Subcutaneous abdominal adipose tissue (tissue), 5 donors: ENCODE measurements at regions not wholly inside any gene's neighbourhood (a gene's known extent, or its start where the extent isn't known, plus 50 kb on each side); places are given as distances from the start of the nearest gene placed in this dataset.

Source experiments
- H3K27ac ChIP-seq: one replicate; pipeline ENCODE4 v1.7.0; 2013; ENCODE audit warnings: low read depth, mild to moderate bottlenecking, inconsistent platforms, low read length, moderate library complexity
- H3K27me3 ChIP-seq, 5 donors: one replicate each; pipeline ENCODE4 v1.7.0; 2013; ENCODE audit warnings: low read length in 5 of 5, inconsistent platforms in 1 of 5; ENCODE audit not compliant: control insufficient read depth in 5 of 5, insufficient read depth in 4 of 5
- H3K36me3 ChIP-seq, 5 donors: one replicate each; pipeline ENCODE4 v1.7.0; 2013; ENCODE audit warnings: low read length in 5 of 5; ENCODE audit not compliant: control insufficient read depth in 5 of 5, insufficient read depth in 5 of 5
- H3K4me1 ChIP-seq, 5 donors: one replicate each; pipeline ENCODE4 v1.7.0; 2013; ENCODE audit warnings: low read length in 5 of 5, mild to moderate bottlenecking in 3 of 5, moderate library complexity in 1 of 5; ENCODE audit not compliant: control insufficient read depth in 5 of 5, insufficient read depth in 5 of 5
- H3K4me3 ChIP-seq, 5 donors: one replicate each; pipeline ENCODE4 v1.7.0; 2013; ENCODE audit warnings: low read length in 5 of 5, low read depth in 1 of 5
- H3K9ac ChIP-seq, 5 donors: one replicate each; pipeline ENCODE4 v1.7.0; 2013; ENCODE audit warnings: low read length in 5 of 5, mild to moderate bottlenecking in 4 of 5, moderate library complexity in 3 of 5
- H3K9me3 ChIP-seq, 5 donors: one replicate each; pipeline ENCODE4 v1.7.0; 2013; ENCODE audit warnings: low read length in 5 of 5; ENCODE audit not compliant: control insufficient read depth in 5 of 5
- donor health status: healthy.
- donor health status: healthy.
- donor health status: healthy.
- donor health status: healthy.
- donor health status: healthy.

DNA sequence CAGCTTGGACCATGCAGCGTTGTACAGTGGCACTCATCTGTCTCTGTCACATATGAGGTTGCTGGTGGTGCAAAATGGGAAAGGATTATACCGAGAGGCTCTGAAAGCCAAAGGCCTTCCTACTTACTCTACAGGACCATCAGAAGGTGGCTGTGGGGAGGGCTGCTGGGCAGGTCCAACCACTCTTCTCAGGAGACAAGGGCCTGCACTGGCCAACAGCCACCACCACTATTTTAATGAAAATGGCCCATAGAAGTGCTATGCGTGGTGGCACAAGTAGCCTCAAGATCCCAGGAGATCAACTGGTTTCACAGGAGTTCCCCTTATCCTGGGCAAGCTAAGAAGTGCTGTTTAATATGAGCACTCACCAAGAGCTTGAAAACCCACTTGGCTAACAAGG lies 52.3 kb downstream of the MRPL57 start:
- Histone ChIP-seq H3K4me1 (peaks cover 0 to 21% (median 9%) of the 10 kb centered on the region in 5 donors), H3K9ac (no peak overlapping the region)

DNA sequence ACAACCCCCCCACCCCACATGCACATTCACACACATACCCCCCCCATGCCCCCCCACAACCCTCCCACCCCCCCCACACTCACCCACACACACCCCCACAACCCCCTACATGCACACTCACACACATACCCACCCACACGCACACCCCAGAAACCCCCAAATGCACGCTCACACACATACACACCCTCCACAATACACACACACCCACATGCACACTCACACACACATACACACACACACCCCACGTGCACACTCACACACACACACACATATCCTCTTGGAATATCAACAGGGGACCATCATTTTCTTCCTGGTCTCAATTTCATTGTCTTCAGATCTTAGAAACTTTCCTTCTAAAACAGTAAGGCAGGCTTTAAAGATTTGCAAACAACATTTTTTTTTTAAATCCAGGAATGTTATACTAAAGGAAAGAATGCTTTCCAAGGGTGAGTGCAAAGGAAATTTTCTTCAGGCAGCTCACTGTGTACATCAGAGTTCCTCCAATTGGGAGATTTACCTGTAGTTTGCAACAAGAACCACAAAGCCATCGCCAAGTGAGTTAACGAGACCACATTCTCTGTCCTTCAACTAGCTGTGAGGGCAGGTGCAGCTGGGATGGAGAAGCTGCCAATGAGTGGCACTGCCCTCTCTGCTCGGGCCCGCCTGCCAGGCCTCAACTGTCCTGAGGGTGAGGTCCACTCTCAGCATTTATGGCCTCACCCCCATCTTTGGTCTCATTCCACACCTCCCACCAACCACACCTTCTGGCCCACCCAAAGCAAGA lies 53.0 kb downstream of the MRPL57 start:
- Histone ChIP-seq H3K9me3 (no peaks in the 10 kb centered on the region), H3K27ac (no peak overlapping the region), H3K27me3 (peaks cover 0 to 2% (median 0%) of the 10 kb centered on the region in 5 donors)

More for the DNA sequence above, 52.3 kb downstream of the MRPL57 start:
- H3K27me3 ChIP-seq = peaks cover 0 to 4% (median 0%) of the 10 kb centered on the region in 5 donors
- no peak overlapping the region for H3K27ac ChIP-seq
- no peaks in the 10 kb centered on the region for H3K9me3 ChIP-seq
- H3K36me3 ChIP-seq = no peaks in the 10 kb centered on the region
- no peak overlapping the region for H3K4me3 ChIP-seq

DNA sequence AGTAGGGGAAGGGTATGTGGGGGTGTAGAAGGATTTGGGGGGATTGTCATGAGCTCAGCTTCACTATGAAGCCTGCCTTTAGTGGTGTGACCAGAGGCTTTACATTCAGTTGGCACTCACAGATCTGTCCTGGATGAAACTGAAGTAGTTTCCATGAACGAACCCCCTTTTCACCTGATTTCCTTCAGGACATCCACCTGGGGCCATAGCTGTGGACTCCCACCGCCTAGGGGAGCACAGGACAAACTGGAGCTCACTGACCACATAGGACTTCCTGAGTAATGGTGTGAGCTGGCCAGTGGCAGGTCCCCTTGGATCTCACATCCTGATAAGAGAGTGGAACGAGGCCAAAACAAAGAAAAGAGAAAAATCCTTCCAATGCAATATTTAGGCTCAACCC lies 54.1 kb downstream of the MRPL57 start:
- Histone ChIP-seq H3K27ac (no peak overlapping the region), H3K9me3 (no peaks in the 10 kb centered on the region), H3K9ac (no peak overlapping the region), H3K36me3 (no peaks in the 10 kb centered on the region), H3K4me3 (no peak overlapping the region), H3K4me1 (peaks cover 0 to 21% (median 9%) of the 10 kb centered on the region in 5 donors), H3K27me3 (peaks cover 0 to 7% (median 2%) of the 10 kb centered on the region in 5 donors)

More for the DNA sequence above, 53.0 kb downstream of the MRPL57 start:
- Histone ChIP-seq H3K4me1 (peaks cover 0 to 21% (median 9%) of the 10 kb centered on the region in 5 donors), H3K36me3 (no peaks in the 10 kb centered on the region), H3K4me3 (no peak overlapping the region), H3K9ac (no peak overlapping the region)

DNA sequence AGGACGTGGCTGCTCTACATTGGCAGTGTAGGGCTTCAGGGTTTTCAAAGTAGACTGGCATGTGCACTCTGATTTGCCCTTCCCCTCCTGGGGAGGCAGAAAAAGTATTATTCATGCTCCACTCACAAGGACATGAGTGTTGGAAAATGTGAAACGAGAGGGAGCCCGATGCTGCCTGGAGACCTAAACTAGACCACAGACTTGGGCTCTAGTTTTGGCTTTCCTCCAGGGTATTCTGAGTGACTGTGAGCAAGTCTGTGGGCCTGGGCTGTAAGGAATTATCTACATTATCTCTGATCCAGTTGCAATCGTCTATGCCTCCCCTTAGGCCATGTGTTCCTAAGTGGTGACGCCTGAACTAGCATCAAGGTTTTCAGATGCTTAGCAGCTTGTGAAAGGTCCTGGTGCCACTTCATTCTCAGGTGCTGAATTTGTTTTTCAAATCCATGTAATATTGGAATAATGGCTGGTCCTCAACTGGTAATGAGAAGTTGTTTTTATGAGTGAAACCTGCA lies 55.0 kb downstream of the MRPL57 start:
- H3K9me3 ChIP-seq = no peaks in the 10 kb centered on the region
- H3K27me3 ChIP-seq = peaks cover 0 to 10% (median 2%) of the 10 kb centered on the region in 5 donors
- H3K27ac ChIP-seq = no peak overlapping the region
- no peaks in the 10 kb centered on the region for H3K36me3 ChIP-seq
- H3K4me3 ChIP-seq = no peak overlapping the region
- no peak overlapping the region for H3K9ac ChIP-seq
- peaks cover 0 to 21% (median 9%) of the 10 kb centered on the region in 5 donors for H3K4me1 ChIP-seq

DNA sequence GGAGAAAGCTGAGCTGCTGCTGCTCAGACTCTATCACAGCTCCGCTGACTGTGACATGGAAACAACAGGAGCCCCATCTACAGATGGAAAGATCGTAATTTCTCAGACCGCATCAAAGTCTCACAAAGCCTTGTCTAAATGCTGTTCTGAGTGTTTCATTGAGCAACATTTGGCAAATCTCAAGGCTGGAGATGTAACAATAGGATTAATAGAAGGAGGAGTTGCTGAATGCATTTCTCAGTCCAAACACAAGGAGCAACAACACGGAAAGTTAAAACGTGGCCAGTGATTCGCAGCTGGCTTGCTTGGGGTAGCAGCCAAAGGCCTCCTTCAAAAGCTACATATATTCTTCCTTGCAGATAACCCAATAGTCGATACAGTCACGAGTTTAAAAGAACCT lies 55.7 kb downstream of the MRPL57 start:
- H3K4me1 ChIP-seq = peaks cover 0 to 21% (median 9%) of the 10 kb centered on the region in 5 donors
- H3K9me3 ChIP-seq = no peaks in the 10 kb centered on the region
- H3K27me3 ChIP-seq = peaks cover 0 to 10% (median 2%) of the 10 kb centered on the region in 5 donors
- no peak overlapping the region for H3K9ac ChIP-seq
- H3K4me3 ChIP-seq = peak overlapping the region in 3 of 5 donors; percentile 16 to 50 (median 26)
- no peak overlapping the region for H3K27ac ChIP-seq
- no peaks in the 10 kb centered on the region for H3K36me3 ChIP-seq

DNA sequence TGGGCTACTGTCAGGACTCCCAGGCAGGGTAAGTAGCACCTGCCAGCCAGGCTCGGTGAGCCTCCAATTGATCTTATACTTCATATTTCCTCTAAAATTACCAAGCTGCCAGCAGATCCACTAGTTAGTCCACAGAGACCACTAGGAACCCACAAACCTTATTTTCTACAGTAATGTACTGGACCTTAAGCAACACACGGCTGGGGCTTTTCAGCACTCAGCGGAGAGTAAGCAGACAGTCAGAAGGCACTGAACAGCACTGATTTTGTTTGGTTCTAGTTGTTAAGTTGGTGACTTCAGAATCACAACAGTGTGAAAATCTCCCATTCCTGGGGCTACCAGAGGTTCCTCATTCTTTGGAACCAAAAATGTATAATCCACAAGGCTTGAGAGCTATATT lies 56.1 kb downstream of the MRPL57 start:
- Histone ChIP-seq H3K27me3 (peaks cover 0 to 10% (median 3%) of the 10 kb centered on the region in 5 donors), H3K27ac (no peak overlapping the region), H3K4me1 (peaks cover 0 to 20% (median 9%) of the 10 kb centered on the region in 5 donors), H3K36me3 (no peaks in the 10 kb centered on the region), H3K4me3 (peak overlapping the region in 3 of 5 donors; percentile 16 to 50 (median 26)), H3K9ac (no peak overlapping the region), H3K9me3 (no peaks in the 10 kb centered on the region)

DNA sequence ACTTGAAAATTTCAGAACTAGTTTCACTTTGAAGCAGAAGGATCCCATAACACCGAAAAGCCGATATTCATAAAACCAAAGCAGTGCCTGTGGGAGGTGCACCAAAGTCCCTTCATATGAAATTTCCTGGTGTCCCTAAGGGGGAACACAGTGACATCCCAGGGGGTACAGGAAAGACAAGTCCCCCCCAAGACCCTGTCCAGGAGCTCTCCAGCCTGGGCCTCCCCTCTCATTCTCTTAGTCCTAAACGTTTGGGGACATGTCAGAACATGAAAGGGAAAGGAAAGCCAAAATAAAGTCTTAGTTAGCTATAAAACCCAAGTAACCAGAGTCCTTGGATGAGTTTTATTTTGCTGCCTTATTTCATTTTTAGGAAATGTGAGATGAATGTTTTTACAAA lies 56.6 kb downstream of the MRPL57 start:
- peak overlapping the region in 2 of 5 donors; percentile 25 to 50 for H3K4me3 ChIP-seq
- H3K4me1 ChIP-seq = peaks cover 0 to 15% (median 7%) of the 10 kb centered on the region in 5 donors
- H3K27ac ChIP-seq = no peak overlapping the region
- H3K9ac ChIP-seq = no peak overlapping the region
- H3K27me3 ChIP-seq = peaks cover 0 to 10% (median 3%) of the 10 kb centered on the region in 5 donors
- no peaks in the 10 kb centered on the region for H3K9me3 ChIP-seq
- H3K36me3 ChIP-seq = no peaks in the 10 kb centered on the region

DNA sequence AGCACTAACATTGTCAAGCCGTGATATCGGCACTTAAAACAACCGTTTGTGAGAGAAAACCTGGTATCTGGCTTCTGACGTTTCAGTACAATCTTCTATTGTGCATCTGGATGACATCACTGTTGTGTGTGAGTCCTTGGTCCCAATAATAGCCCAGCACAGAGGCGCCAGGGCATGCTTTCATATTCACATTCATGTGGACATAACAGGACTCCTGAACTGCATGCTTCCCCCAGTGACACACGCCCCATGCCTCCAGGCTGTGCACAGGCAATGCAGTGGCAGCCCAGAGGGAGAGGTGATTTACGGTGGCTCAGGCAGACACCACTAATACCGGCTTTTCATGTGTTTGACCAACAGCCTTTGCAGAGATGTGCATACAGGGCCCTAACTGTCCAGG lies 58.1 kb downstream of the MRPL57 start:
- Histone ChIP-seq H3K9me3 (no peaks in the 10 kb centered on the region), H3K27me3 (peaks cover 0 to 10% (median 3%) of the 10 kb centered on the region in 5 donors), H3K4me3 (no peak overlapping the region), H3K9ac (no peak overlapping the region), H3K36me3 (no peaks in the 10 kb centered on the region), H3K4me1 (peaks cover 0 to 9% (median 5%) of the 10 kb centered on the region in 5 donors), H3K27ac (no peak overlapping the region)

DNA sequence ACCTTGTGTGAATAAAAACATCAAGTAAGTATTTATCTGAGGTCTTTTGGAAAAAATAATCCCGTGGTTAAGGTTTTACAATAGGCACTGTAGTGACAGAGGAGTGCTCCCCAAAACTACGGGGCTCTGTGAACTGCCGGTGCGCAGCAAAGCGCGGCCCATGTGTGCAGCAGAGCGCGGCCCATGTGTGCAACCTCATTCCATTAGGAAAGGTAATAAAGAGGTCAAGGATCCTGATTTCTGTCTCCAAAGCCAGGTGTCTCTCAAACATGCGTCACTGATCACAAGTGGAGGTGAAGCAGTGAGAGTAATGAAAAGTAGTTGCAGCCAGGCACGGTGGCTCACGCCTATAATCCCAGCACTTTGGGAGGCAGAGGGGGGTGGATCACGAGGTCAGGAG lies 58.7 kb downstream of the MRPL57 start:
- H3K9ac ChIP-seq = no peak overlapping the region
- H3K36me3 ChIP-seq = no peaks in the 10 kb centered on the region
- peaks cover 0 to 9% (median 5%) of the 10 kb centered on the region in 5 donors for H3K4me1 ChIP-seq
- H3K27me3 ChIP-seq = peaks cover 0 to 10% (median 3%) of the 10 kb centered on the region in 5 donors
- no peak overlapping the region for H3K4me3 ChIP-seq
- no peak overlapping the region for H3K27ac ChIP-seq
- no peaks in the 10 kb centered on the region for H3K9me3 ChIP-seq

DNA sequence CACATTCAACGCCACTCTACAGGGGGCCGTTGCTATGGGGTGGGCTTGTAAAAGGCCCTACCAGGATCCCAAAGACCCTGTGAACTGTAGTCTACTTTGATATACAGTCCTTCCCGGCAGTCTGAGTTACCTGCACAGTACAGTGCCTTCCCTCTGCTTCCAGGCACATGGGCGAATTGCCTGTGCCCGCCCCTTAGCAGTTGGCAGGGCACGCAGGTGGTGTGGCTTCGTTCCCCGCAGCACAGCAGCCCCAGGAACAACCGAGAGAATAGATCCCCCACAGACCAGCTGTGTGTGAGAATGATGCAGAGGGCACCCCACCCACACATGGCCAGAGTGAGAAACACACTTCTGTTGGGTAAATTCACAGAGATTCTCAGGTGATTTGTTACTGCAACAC lies 60.6 kb downstream of the MRPL57 start:
- Histone ChIP-seq H3K27ac (no peak overlapping the region), H3K27me3 (peaks cover 0 to 10% (median 3%) of the 10 kb centered on the region in 5 donors), H3K4me1 (peaks cover 0 to 5% (median under 1%) of the 10 kb centered on the region in 5 donors), H3K9ac (no peak overlapping the region), H3K9me3 (no peaks in the 10 kb centered on the region), H3K4me3 (no peak overlapping the region), H3K36me3 (no peaks in the 10 kb centered on the region)
